SK-N-SH treated with all-trans-retinoic acid at 6 μM for 48 hours (cell line): ENCODE measurements at regions not wholly inside any gene's neighbourhood (a gene's known extent, or its start where the extent isn't known, plus 50 kb on each side); places are given as distances from the start of the nearest gene placed in this dataset.

Experiments
- GLIS3 ChIP-seq: fragments of 250-450 bp; sonication (Bioruptor Pico); IDR thresholded peaks from 2 replicates; pipeline ENCODE4 v1.5.0; 2020; ENCODE audit warnings: mild to moderate bottlenecking, moderate library complexity
- ZFP3 ChIP-seq: fragments of 250-450 bp; sonication (Bioruptor Pico); IDR thresholded peaks from 2 replicates; pipeline ENCODE4 v1.5.0; 2020; ENCODE audit warnings: mild to moderate bottlenecking, moderate library complexity
- ZFP30 ChIP-seq: fragments of 450-650 bp; formaldehyde crosslinking; IDR thresholded peaks from 2 replicates; pipeline ENCODE4 v1.5.0; 2022; ENCODE audit warnings: mild to moderate bottlenecking, moderate library complexity
- ZNF70 ChIP-seq: fragments of 450-650 bp; formaldehyde crosslinking; IDR thresholded peaks from 2 replicates; pipeline ENCODE4 v1.5.0; 2020; ENCODE audit warnings: mild to moderate bottlenecking, moderate library complexity
- ZNF8 ChIP-seq: fragments of 450-650 bp; formaldehyde crosslinking; IDR thresholded peaks from 2 replicates; pipeline ENCODE4 v1.5.0; 2020; ENCODE audit warnings: mild to moderate bottlenecking, moderate library complexity
- TF ChIP-seq, protein P1 (sequence below): fragments of 250-450 bp; sonication (Bioruptor Pico); IDR thresholded peaks from 2 replicates; pipeline ENCODE4 v1.8.0; 2021; ENCODE audit warnings: low read depth, mild to moderate bottlenecking, moderate library complexity, borderline replicate concordance

DNA sequence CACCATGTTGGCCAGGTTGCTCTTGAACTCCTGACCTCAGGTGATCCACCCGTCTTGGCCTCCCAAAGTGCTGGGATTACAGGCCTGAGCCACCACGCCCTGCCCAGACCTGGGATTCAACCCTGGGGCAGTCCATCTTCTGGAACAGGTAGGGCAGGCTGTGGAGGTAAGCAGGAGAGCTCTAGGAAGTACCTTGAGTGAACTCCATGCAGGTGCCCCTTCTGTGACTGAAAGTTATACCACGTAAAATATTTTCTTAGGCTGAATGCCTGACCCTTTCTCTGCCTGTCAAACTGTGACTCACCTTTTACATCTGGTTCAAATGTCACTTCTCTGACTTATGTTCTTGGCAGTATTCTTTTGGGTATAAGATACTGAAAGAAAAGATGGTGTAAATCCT, 86.7 kb upstream of the ELAC2 start:
- TF ChIP-seq ZFP30 (CRISPR knock-in tag) (no peak), ZNF70 (no peak), ZFP3 (CRISPR knock-in tag) (no peak), ZNF8 (CRISPR knock-in tag) (no peak), GLIS3 (CRISPR knock-in tag) (no peak)
- TF ChIP-seq, protein P1, sequence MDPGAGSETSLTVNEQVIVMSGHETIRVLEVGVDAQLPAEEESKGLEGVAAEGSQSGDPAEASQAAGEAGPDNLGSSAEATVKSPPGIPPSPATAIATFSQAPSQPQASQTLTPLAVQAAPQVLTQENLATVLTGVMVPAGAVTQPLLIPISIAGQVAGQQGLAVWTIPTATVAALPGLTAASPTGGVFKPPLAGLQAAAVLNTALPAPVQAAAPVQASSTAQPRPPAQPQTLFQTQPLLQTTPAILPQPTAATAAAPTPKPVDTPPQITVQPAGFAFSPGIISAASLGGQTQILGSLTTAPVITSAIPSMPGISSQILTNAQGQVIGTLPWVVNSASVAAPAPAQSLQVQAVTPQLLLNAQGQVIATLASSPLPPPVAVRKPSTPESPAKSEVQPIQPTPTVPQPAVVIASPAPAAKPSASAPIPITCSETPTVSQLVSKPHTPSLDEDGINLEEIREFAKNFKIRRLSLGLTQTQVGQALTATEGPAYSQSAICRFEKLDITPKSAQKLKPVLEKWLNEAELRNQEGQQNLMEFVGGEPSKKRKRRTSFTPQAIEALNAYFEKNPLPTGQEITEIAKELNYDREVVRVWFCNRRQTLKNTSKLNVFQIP (CRISPR knock-in tag): no peak
